H9 (cell line): ENCODE measurements at regions not wholly inside any gene's neighbourhood (a gene's known extent, or its start where the extent isn't known, plus 50 kb on each side); places are given as distances from the start of the nearest gene placed in this dataset.

Experiments
- DNase-seq: peaks from one replicate; pipeline ENCODE4 v3.0.0-alpha.2; 2017
- H2AFZ ChIP-seq: one replicate; pipeline ENCODE4 v1.6.1; 2013; ENCODE audit warnings: mild to moderate bottlenecking, low read length, control low read depth, moderate library complexity
- H2AK5ac ChIP-seq: 2 replicates; pipeline ENCODE4 v1.6.1; 2013; ENCODE audit warnings: low read length, control low read depth, mixed read lengths; ENCODE audit not compliant: insufficient read length
- H2BK120ac ChIP-seq: one replicate; pipeline ENCODE4 v1.6.1; 2013; ENCODE audit warnings: low read depth, mild to moderate bottlenecking, low read length, control low read depth, inconsistent platforms; ENCODE audit not compliant: poor library complexity, severe bottlenecking
- H2BK12ac ChIP-seq: 2 replicates; pipeline ENCODE4 v1.6.1; 2013; ENCODE audit warnings: low read length, control low read depth, mixed read lengths, low read depth; ENCODE audit not compliant: insufficient read length
- H2BK15ac ChIP-seq: 2 replicates; pipeline ENCODE4 v1.6.1; 2013; ENCODE audit warnings: low read depth, low read length, control low read depth
- H2BK20ac ChIP-seq: one replicate; pipeline ENCODE4 v1.6.1; 2013; ENCODE audit warnings: low read depth, mild to moderate bottlenecking, low read length, control low read depth, inconsistent platforms; ENCODE audit not compliant: poor library complexity, severe bottlenecking
- H2BK5ac ChIP-seq: 2 replicates; pipeline ENCODE4 v1.6.1; 2013; ENCODE audit warnings: low read length, control low read depth, mixed read lengths; ENCODE audit not compliant: insufficient read length
- H3K14ac ChIP-seq: 2 replicates; pipeline ENCODE4 v1.6.1; 2013; ENCODE audit warnings: low read length, control low read depth; ENCODE audit not compliant: insufficient read depth
- H3K18ac ChIP-seq: 2 replicates; pipeline ENCODE4 v1.6.1; 2013; ENCODE audit warnings: low read depth, mild to moderate bottlenecking, mixed read lengths, low read length, control low read depth; ENCODE audit not compliant: insufficient read length
- H3K23ac ChIP-seq: 2 replicates; pipeline ENCODE4 v1.6.1; 2013; ENCODE audit warnings: low read length, control low read depth, mixed read lengths, low read depth; ENCODE audit not compliant: insufficient read length
- H3K23me2 ChIP-seq: 2 replicates; pipeline ENCODE4 v1.6.1; 2013; ENCODE audit warnings: low read depth, mild to moderate bottlenecking, mixed read lengths, low read length, control low read depth; ENCODE audit not compliant: insufficient read length, poor library complexity, severe bottlenecking
- H3K27ac ChIP-seq: 2 replicates; pipeline ENCODE4 v1.5.1; 2013; ENCODE audit warnings: low read length, control low read depth, mixed read lengths, low read depth; ENCODE audit not compliant: insufficient read length
- H3K27me3 ChIP-seq: 2 replicates; pipeline ENCODE4 v1.6.1; 2013; ENCODE audit warnings: low read length, control low read depth, inconsistent platforms; ENCODE audit not compliant: insufficient read depth
- H3K4ac ChIP-seq: 2 replicates; pipeline ENCODE4 v1.6.1; 2013; ENCODE audit warnings: low read depth, mild to moderate bottlenecking, control low read depth, inconsistent platforms, low read length, moderate library complexity
- H3K4me1 ChIP-seq: 2 replicates; pipeline ENCODE4 v1.6.1; 2013; ENCODE audit warnings: low read length, control low read depth, inconsistent platforms; ENCODE audit not compliant: insufficient read depth
- H3K4me2 ChIP-seq: 2 replicates; pipeline ENCODE4 v1.6.1; 2013; ENCODE audit warnings: low read length, control low read depth, mixed read lengths; ENCODE audit not compliant: insufficient read length, insufficient read depth
- H3K56ac ChIP-seq: 2 replicates; pipeline ENCODE4 v1.6.1; 2013; ENCODE audit warnings: low read depth, mild to moderate bottlenecking, mixed read lengths, low read length, control low read depth; ENCODE audit not compliant: insufficient read length
- H3K79me1 ChIP-seq: 2 replicates; pipeline ENCODE4 v1.6.1; 2013; ENCODE audit warnings: low read depth, mild to moderate bottlenecking, moderate library complexity, low read length, control low read depth, inconsistent platforms; ENCODE audit not compliant: insufficient read depth, poor library complexity, severe bottlenecking
- H3K79me2 ChIP-seq: 2 replicates; pipeline ENCODE4 v1.6.1; 2013; ENCODE audit warnings: low read length, control low read depth, inconsistent platforms; ENCODE audit not compliant: insufficient read depth
- H3K9ac ChIP-seq: 2 replicates; pipeline ENCODE4 v1.6.1; 2013; ENCODE audit warnings: low read length, control low read depth, mixed read lengths; ENCODE audit not compliant: insufficient read length; ENCODE audit errors: extremely low read depth
- H3K9me3 ChIP-seq: one replicate; pipeline ENCODE4 v1.6.1; 2013; ENCODE audit warnings: low read depth, low read length, inconsistent platforms; ENCODE audit not compliant: control insufficient read depth
- H3T11ph ChIP-seq: one replicate; pipeline ENCODE4 v1.6.1; 2013; ENCODE audit warnings: mild to moderate bottlenecking, low read length, control low read depth, inconsistent platforms
- H4K20me1 ChIP-seq: one replicate; pipeline ENCODE4 v1.6.1; 2013; ENCODE audit not compliant: control insufficient read depth, insufficient read length, insufficient read depth
- H4K5ac ChIP-seq: 2 replicates; pipeline ENCODE4 v1.6.1; 2013; ENCODE audit warnings: low read depth, mild to moderate bottlenecking, mixed read lengths, low read length, control low read depth; ENCODE audit not compliant: insufficient read length
- H4K8ac ChIP-seq: replicated peaks from 2 replicates; pipeline ENCODE4 v1.6.1; 2013; ENCODE audit warnings: low read length, control low read depth, mixed read lengths, low read depth; ENCODE audit not compliant: insufficient read length
- H4K91ac ChIP-seq: 2 replicates; pipeline ENCODE4 v1.6.1; 2013; ENCODE audit warnings: low read depth, mild to moderate bottlenecking, moderate library complexity, mixed read lengths, low read length, control low read depth; ENCODE audit not compliant: insufficient read length
- H3K27ac Mint-ChIP-seq, 3 experiments: 2 replicates in 2 of 3; 3 replicates in 1 of 3; pipeline ENCODE4 v1.8.0; 2020 to 2021; ENCODE audit warnings: mixed read lengths in 3 of 3, mild to moderate bottlenecking in 1 of 3, moderate library complexity in 1 of 3
- H3K27me3 Mint-ChIP-seq: 2 replicates; pipeline ENCODE4 v1.8.0; 2021; ENCODE audit warnings: low read depth, mild to moderate bottlenecking, moderate library complexity, mixed read lengths
- H3K36me3 Mint-ChIP-seq, 3 experiments: 2 replicates in 2 of 3; 3 replicates in 1 of 3; pipeline ENCODE4 v1.8.0; 2020 to 2021; ENCODE audit warnings: low read depth in 3 of 3, mixed read lengths in 3 of 3; ENCODE audit not compliant: insufficient read depth in 1 of 3
- H3K4me1 Mint-ChIP-seq, 2 experiments: 2 replicates each; pipeline ENCODE4 v1.8.0; 2020; ENCODE audit warnings: mixed read lengths in 2 of 2
- H3K4me3 Mint-ChIP-seq, 2 experiments: 2 replicates in 1 of 2; 3 replicates in 1 of 2; pipeline ENCODE4 v1.8.0; 2020 to 2021; ENCODE audit warnings: mild to moderate bottlenecking in 2 of 2, mixed read lengths in 2 of 2, moderate library complexity in 1 of 2
- H3K9me3 Mint-ChIP-seq, 2 experiments: 2 replicates in 1 of 2; 3 replicates in 1 of 2; pipeline ENCODE4 v1.8.0; 2020; ENCODE audit warnings: mild to moderate bottlenecking in 2 of 2, mixed read lengths in 2 of 2, moderate library complexity in 1 of 2
- CTCF ChIP-seq: fragments of 200-600 bp; sonication (generic); conservative IDR thresholded peaks from 3 replicates; pipeline ENCODE4 v1.8.0; 2021; ENCODE audit warnings: antibody characterized with exemption, mild to moderate bottlenecking
- WGBS: extraction: QIAGEN DNeasy Blood & Tissue Kit; methylation state at CpG from one replicate; pipeline ENCODE4 v1.1.7; 2013; ENCODE audit warnings: missing lambda C conversion rate, low lambda C conversion rate, mixed read lengths; ENCODE audit not compliant: insufficient read length; ENCODE audit errors: extremely low coverage; 5-methylcytosine and 5-hydroxymethylcytosine counted together

- Histone ChIP-seq H3K79me2 (no peaks in the 10 kb centered on the region), H3K14ac (no peak overlapping the region), H3K23me2 (no peaks in the 10 kb centered on the region), H2BK15ac (no peak overlapping the region), H3K27me3 (no peaks in the 10 kb centered on the region), H3K9me3 (no peaks in the 10 kb centered on the region), H3K23ac (no peak overlapping the region), H3K18ac (no peak overlapping the region), H2AFZ (no peak overlapping the region), H4K20me1 (no peaks in the 10 kb centered on the region), H3K79me1 (no peaks in the 10 kb centered on the region), H3K4ac (no peak overlapping the region), H2BK120ac (no peak overlapping the region), H2BK12ac (no peak overlapping the region), H3T11ph (no peak overlapping the region), H2AK5ac (no peak overlapping the region), H4K5ac (no peak overlapping the region), H3K27ac (no peak overlapping the region), H3K56ac (no peak overlapping the region), H3K9ac (no peak overlapping the region), H3K4me2 (no peak overlapping the region), H4K8ac (no peak overlapping the region), H2BK20ac (no peak overlapping the region), H4K91ac (no peak overlapping the region), H2BK5ac (no peak overlapping the region), H3K4me1 (no peaks in the 10 kb centered on the region)
- no CpG with 5 or more reads among the region's 4 CpGs for WGBS
- Mint-ChIP-seq H3K27ac (no peak overlapping the region), H3K9me3 (no peaks in the 10 kb centered on the region; a peak in 1 of 5 replicates), H3K4me1 (no peaks in the 10 kb centered on the region), H3K36me3 (no peaks in the 10 kb centered on the region), H3K4me3 (no peak overlapping the region), H3K27me3 (no peaks in the 10 kb centered on the region; the same call in 1 of the 2 replicates)
- no peak for TF ChIP-seq CTCF
- no peak for DNase-seq
Measured at GRCh38 chr2:122216901-122217300, 461.4 kb downstream of the TSN start.
